GM13976 (cell line): ENCODE measurements at regions not wholly inside any gene's neighbourhood (a gene's known extent, or its start where the extent isn't known, plus 50 kb on each side); places are given as distances from the start of the nearest gene placed in this dataset.
"Not testable (repeated sequence)": the region's sequence is repeated elsewhere in the genome, so short reads cannot be mapped to it uniquely, and the experiment has no call there.

ENCODE experiments used
- DNase-seq: peaks from one replicate; pipeline ENCODE4 v3.0.0; 2012; ENCODE audit warnings: low spot score
- in situ Hi-C: fragments of 300-500 bp; cut with MboI; formaldehyde crosslinking; loops from one replicate; pipeline ENCODE4 v1.12.0; 2022; ENCODE audit warnings: low sequenced_read_pairs, mixed read lengths, inconsistent platforms; ENCODE audit not compliant: unreplicated experiment
- TF ChIP-seq, protein P1 (sequence below): IDR thresholded peaks from 2 replicates; pipeline ENCODE4 v1.5.1; 2012; ENCODE audit warnings: borderline replicate concordance, mild to moderate bottlenecking; ENCODE audit not compliant: insufficient read depth; ENCODE audit errors: extremely low read depth, missing control alignments, control extremely low read depth

DNA sequence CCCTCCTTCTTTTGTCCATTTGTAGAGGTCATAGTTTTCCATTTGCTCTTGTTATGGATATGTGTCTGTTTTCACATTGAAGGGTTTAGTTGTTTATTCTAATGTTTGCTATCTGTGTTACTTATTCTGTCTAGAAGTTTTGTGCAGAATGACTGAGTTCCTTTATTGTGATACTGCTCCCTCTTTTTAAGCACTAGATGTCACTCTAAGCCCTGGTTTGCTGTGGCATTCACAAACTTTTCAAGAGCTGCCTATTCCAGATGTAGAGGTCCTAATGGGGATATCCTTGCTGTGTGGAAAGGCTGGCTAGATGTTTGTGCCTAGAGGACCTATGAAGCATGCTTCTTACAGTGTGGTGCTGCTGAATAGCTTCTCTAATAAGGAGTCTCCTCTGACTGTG lies 338.6 kb downstream of the SPIN4 start:
- in situ Hi-C loops = no loop called here
- no peak for DNase-seq
- TF ChIP-seq, protein P1, sequence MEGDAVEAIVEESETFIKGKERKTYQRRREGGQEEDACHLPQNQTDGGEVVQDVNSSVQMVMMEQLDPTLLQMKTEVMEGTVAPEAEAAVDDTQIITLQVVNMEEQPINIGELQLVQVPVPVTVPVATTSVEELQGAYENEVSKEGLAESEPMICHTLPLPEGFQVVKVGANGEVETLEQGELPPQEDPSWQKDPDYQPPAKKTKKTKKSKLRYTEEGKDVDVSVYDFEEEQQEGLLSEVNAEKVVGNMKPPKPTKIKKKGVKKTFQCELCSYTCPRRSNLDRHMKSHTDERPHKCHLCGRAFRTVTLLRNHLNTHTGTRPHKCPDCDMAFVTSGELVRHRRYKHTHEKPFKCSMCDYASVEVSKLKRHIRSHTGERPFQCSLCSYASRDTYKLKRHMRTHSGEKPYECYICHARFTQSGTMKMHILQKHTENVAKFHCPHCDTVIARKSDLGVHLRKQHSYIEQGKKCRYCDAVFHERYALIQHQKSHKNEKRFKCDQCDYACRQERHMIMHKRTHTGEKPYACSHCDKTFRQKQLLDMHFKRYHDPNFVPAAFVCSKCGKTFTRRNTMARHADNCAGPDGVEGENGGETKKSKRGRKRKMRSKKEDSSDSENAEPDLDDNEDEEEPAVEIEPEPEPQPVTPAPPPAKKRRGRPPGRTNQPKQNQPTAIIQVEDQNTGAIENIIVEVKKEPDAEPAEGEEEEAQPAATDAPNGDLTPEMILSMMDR = no peak

DNA sequence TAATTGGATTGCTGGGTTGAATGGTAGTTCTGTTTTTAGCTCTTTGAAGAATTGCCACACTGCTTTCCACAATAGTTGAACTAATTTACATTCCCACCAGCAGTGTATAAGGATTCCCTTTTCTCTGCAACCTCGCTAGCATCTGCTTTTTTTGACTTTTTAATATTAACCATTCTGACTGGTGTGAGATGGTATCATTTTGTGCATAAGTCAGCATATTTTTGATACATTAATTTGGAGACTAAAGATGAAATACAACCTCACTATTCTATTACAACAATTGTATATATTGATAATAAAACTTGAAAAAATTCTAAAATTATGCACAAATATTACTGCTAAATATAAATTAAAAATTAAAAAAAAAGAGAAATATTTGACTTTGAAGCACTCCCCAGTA lies 350.9 kb downstream of the SPIN4 start:
- in situ Hi-C loops = not testable (repeated sequence)

More for the DNA sequence above, 350.9 kb downstream of the SPIN4 start:
- not testable (repeated sequence) for DNase-seq
